Kidney tubule cell (primary cell): ENCODE measurements at regions not wholly inside any gene's neighbourhood (a gene's known extent, or its start where the extent isn't known, plus 50 kb on each side); places are given as distances from the start of the nearest gene placed in this dataset.
A peak's percentile ranks its signal among the peaks of the same experiment; 100 is the strongest.

Source experiments
- DNase-seq: peaks from one replicate; pipeline ENCODE4 v3.0.0-alpha.2; 2018; ENCODE audit warnings: low spot score

DNA sequence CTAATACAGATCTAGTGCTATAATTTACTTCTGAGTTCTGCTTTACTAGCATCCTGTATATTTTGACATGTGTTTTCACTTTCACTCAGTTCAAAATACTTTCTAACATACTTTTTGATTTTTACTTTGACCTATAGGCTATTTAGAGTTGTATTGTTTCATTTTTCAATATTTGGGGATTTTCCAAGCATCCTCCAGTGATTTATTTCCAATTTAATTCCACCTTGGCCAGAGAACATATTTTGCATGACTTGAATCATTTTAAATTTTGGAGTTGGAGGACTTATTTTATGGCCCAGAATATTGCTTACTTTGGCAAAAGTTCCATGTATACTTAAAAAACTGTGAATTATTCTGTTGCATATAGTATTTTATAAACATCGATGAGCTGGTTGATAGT lies 1215.6 kb upstream of the MAP3K7 start:
- no peak for DNase-seq

GRCh38 chr6:91796603-91797002 lies 1209.7 kb upstream of the MAP3K7 start:
- DNase-seq, result no peak

- no peak for DNase-seq
These were observed 1201.6 kb upstream of the MAP3K7 start for GRCh38 chr6:91788501-91788900.

- no peak for DNase-seq
These were observed 1199.8 kb upstream of the MAP3K7 start for GRCh38 chr6:91786474-91787184.

DNA sequence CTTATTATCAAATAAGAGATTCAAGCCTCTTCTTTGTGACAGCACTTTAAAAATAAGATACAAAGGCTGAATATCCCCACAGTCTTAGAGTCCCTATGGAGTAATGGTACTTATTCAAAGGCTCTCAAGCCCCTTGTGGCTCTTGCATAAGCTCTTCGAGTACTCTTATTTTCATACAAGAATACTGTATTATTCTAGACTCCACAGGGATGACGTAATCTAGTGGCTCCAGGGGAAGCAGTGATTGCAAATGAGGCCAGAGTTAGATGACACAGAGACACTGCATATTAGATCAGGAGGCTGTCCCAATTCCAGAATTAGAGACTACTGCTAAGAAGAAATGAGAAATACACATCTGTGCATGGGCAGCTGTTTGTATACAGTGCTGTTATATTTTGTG lies 1195.9 kb upstream of the MAP3K7 start:
- no peak for DNase-seq

GRCh38 chr6:91781946-91782345 lies 1195.1 kb upstream of the MAP3K7 start:
- no peak for DNase-seq

DNA sequence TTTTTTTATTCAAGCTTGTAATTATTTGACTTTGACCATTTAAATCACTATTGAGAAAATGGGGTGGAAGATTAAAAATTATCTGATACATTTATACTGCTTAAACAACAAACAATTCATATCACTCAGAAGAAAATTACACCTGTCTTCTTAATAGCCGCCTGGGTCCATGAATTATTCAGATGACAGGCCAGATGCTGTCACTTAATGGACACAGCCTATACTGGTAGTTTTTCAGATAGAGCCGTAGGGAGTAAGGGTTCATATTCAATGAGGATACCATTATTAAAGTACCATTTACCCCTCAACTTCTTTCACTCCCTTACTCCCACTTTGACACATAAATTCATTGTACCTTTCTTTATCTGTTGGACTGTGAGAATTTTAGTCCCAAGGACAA lies 1193.4 kb upstream of the MAP3K7 start:
- no peak for DNase-seq

- DNase-seq, result no peak
These were observed 1174.7 kb upstream of the MAP3K7 start for GRCh38 chr6:91761621-91762020.

GRCh38 chr6:91754691-91755090 lies 1167.8 kb upstream of the MAP3K7 start:
- DNase-seq, result no peak

DNA sequence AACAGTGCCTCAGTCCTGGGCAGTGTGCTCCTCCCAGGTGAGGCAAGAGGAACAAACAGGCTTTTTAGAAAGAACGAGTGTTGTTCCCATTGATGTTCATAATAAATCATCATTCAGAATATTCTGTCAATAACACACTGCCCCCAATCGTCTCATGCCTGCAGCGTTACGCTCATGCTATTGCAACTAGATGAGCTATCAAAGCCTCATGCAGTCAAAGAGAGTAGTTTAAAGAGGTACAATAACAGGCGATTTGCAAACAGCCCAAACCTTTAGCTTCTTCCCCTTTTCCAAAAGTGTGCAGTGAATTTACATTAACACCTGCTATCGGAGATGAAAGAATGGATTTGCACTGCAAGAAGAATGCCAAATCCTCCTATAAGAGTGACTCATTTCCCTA lies 1164.7 kb upstream of the MAP3K7 start:
- DNase-seq, result no peak

- no peak for DNase-seq
These were observed 1157.7 kb upstream of the MAP3K7 start for GRCh38 chr6:91744566-91744965.

DNA sequence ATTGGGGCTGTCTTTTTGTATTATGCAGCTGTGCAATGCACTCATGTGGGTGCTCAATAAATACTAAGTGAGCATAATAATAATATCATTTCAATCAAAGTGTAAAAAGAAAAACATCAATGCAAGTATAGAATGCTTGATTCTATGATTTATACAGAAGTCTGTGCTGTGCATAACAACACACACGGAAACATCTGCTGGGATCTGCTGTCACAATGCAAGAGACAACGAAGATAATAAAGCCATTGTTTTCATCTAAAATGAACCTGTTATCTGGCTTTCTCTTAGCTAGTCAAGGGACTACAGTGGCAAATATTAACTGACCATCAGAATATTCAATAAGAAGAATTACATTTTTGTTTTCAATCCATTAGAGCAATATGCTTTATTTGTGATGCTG lies 1156.9 kb upstream of the MAP3K7 start:
- no peak for DNase-seq

DNA sequence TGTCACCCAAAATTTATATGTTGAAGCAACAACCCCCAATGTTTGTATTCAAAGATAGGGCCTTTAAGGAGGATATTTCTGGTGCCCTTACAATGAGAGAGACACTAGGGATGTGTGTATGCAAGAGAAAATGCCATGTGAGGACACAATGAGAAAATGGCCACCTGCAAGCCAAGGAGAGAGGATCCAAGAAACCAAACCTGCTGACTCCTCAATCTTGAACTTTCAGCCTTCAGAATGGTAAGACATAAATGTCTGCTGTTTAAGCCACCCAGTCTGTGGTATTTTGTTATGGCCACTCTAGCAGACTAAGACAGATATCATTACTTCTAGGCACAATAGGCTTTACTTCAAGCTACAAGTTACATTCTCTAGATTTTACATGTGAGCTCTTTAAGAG lies 1145.1 kb upstream of the MAP3K7 start:
- no peak for DNase-seq

- no peak for DNase-seq
These were observed 1143.8 kb upstream of the MAP3K7 start for GRCh38 chr6:91730710-91731109.

DNA sequence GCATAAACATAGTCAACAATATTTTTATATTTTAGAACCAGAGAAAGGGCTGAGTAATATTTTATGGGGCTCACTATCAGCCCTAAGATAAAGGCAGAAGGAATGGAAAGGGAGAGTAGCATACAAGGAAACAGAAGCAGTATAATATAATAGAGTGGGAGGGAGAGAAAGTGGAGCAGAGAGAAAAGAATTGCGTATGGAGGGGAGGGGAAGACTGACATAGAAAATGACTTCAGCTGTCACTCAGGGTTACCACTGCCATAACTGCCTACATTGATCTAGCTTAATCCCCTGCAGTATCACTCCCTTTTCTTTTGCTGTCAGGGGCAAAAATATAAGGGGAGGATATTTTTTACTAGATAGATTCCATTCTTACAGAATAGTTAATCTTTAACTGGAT lies 1133.5 kb upstream of the MAP3K7 start:
- DNase-seq, result no peak

DNA sequence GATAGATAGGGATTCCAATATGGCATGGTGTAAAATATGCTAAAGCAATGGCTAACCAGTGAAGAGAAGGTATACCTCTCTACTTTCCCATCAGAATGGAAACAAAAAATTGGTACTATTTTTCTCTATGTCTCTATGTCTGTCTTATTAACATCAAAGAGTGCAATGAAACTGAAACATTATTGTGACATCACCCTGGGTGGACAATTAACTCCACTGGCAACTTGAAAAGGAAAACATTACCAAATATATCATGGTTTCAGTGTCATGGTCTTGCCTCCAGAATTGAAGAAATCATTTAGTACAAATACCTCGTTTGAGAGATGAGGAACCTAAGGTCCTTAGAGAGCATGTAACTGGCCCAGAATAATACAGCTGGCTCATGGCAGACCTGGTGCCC lies 1132.5 kb upstream of the MAP3K7 start:
- DNase-seq, result peak; percentile 15

DNA sequence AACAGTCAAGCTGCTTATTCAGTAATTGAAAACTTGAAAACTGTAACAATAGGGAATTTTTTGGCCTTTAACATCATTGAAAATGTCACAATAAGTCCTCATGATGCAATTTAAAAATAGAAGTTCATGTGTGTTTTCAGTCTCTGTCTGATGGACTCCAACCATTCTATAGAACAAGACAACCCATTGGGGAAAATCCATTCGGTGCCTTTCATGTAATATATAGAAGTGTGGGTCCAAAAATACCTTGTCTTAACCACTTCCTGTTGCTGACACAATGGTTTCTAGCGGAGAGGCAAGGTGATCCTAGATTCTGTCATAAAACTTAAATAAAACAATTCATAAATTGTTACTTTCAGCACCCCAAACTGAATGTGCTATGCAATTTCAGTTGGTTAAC lies 1131.3 kb upstream of the MAP3K7 start:
- no peak for DNase-seq

DNA sequence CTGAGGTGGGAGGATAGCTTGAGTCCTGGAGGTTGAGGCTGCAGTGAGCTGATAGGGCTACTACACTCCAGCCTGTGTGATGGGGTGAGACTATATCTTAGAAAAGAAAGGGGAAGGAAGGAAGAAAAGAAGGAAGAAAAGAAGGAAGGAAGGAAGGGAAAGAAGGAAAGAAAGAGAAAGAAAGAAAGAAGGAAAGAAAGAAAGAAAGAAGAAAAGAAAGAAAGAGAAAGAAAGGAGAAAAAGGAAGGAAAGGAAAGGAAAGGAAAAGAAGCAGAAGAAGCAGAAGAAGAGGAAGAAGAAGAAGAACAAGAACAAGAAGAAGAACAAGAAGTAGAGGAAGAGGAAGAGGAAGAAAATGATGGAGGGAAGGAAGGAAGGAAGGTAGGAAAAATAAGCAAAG lies 1130.2 kb upstream of the MAP3K7 start:
- DNase-seq, result no peak

DNA sequence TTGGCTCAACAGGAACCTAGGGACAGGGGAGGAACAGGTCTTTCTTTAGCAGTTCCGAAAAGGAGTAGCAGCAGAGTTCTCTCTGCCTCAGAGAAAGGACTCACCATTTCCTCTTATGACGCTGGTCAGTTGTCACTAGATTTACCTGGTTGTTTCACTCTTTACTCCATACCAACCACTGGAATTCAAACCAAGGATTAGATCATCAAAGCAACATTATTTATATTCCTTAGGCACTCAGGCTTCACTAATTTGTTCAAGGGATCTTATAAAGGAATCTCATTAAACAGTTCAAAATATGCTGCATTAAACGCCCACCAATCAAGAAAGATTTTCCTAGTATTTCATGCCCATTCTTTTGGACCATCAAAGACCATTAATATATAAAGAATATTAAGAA lies 1129.5 kb upstream of the MAP3K7 start:
- peak; percentile 75 for DNase-seq

- no peak for DNase-seq
These were observed 1128.4 kb upstream of the MAP3K7 start for GRCh38 chr6:91715171-91715805.

- DNase-seq, result no peak
These were observed 1127.0 kb upstream of the MAP3K7 start for GRCh38 chr6:91713911-91714310.

DNA sequence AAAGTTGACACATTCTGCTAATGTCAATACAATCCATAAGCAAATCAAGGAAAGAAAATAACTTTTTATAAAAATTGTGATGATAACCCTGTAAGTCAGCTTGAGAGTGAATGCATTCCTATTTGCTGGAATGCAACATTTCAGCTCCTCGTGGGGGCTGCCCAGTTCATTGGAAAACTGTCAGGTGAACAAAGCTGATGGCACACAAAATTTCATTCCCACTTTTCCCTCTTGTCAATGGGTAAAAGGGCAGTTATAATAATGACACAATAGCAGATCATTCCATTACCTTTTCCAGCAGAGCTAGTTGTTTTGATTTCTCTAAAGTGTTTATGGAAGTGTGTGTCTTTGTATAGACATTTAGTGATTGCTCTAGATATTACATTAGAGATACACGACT lies 1124.6 kb upstream of the MAP3K7 start:
- DNase-seq, result no peak

DNA sequence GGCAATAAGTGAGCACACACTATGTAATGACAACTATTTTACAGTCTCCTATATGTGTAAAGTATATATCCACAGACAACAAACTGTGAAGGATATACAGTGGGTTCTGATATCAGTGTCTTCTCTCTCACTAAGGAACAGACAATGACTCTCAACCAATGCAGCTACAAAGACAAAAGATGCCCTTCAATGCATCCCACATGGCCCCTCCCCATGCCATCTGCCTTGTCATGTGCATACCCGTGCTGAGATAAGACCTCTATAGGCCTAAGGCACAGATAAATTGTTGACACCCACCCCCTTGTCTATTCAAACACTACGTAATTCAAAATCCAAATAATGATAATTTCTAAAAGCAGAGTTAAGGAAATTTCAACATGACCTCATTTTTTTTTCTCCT lies 1123.5 kb upstream of the MAP3K7 start:
- no peak for DNase-seq

GRCh38 chr6:91708534-91708933 lies 1121.7 kb upstream of the MAP3K7 start:
- DNase-seq, result peak; percentile 46
